Left ventricle myocardium inferior (tissue), 1 donor: ENCODE measurements at regions not wholly inside any gene's neighbourhood (a gene's known extent, or its start where the extent isn't known, plus 50 kb on each side); places are given as distances from the start of the nearest gene placed in this dataset.

Experiments
- DNase-seq: peaks from one replicate; pipeline ENCODE4 v3.0.0-alpha.2; 2020
- H3K27ac ChIP-seq: fragments of 200-600 bp; replicated peaks from 2 replicates; pipeline ENCODE4 v1.8.0; 2021
- H3K27me3 ChIP-seq: fragments of 200-600 bp; 2 replicates; pipeline ENCODE4 v1.8.0; 2021; ENCODE audit warnings: low read depth
- H3K36me3 ChIP-seq: fragments of 200-600 bp; 2 replicates; pipeline ENCODE4 v1.8.0; 2021
- H3K4me1 ChIP-seq: fragments of 200-600 bp; 2 replicates; pipeline ENCODE4 v1.8.0; 2021
- H3K4me3 ChIP-seq: fragments of 200-600 bp; 2 replicates; pipeline ENCODE4 v1.8.0; 2021; ENCODE audit warnings: mild to moderate bottlenecking, moderate library complexity
- H3K9me3 ChIP-seq: fragments of 200-600 bp; replicated peaks from 2 replicates; pipeline ENCODE4 v1.8.0; 2021
- CTCF ChIP-seq: fragments of 200-600 bp; IDR thresholded peaks from 2 replicates; pipeline ENCODE4 v1.8.0; 2021; ENCODE audit warnings: antibody characterized with exemption, mild to moderate bottlenecking, borderline replicate concordance
- intact Hi-C: fragments of 100-400 bp; cut with micrococcal nuclease; formaldehyde crosslinking; loops from one replicate; pipeline ENCODE4 v1.11.0; 2022
- donor health status: DM: no; HTN: yes; CAD: no; lungs with severe emphysema.

GRCh38 chr18:78679613-78680260 is 299.9 kb upstream of the SALL3 start:
- Histone ChIP-seq H3K36me3 (no peaks in the 10 kb centered on the region), H3K4me1 (no peaks in the 10 kb centered on the region), H3K4me3 (no peak overlapping the region), H3K27ac (no peak overlapping the region), H3K27me3 (peaks cover 40% of the 10 kb centered on the region), H3K9me3 (no peaks in the 10 kb centered on the region)
- intact Hi-C loops: no loop called here
- DNase-seq: no peak
- no peak for TF ChIP-seq CTCF

- no peak for DNase-seq
- no peaks in the 10 kb centered on the region for H3K36me3 ChIP-seq
Observed at GRCh38 chr18:78681396-78681795, 298.2 kb upstream of the SALL3 start.

GRCh38 chr18:78681934-78682333 is 297.7 kb upstream of the SALL3 start:
- intact Hi-C loops: no loop called here
- no peak overlapping the region for H3K4me3 ChIP-seq
- no peaks in the 10 kb centered on the region for H3K36me3 ChIP-seq
- no peak for DNase-seq
- no peak for TF ChIP-seq CTCF
- H3K4me1 ChIP-seq: no peaks in the 10 kb centered on the region
- H3K9me3 ChIP-seq: no peaks in the 10 kb centered on the region
- H3K27ac ChIP-seq: no peak overlapping the region
- peaks cover 52% of the 10 kb centered on the region for H3K27me3 ChIP-seq

More at GRCh38 chr18:78681396-78681795, 298.2 kb upstream of the SALL3 start:
- no peak overlapping the region for H3K4me3 ChIP-seq
- H3K27me3 ChIP-seq: peaks cover 51% of the 10 kb centered on the region
- TF ChIP-seq CTCF: no peak
- intact Hi-C loops: no loop called here
- no peaks in the 10 kb centered on the region for H3K9me3 ChIP-seq
- no peak overlapping the region for H3K27ac ChIP-seq
- H3K4me1 ChIP-seq: no peaks in the 10 kb centered on the region

GRCh38 chr18:78682716-78683115 is 296.9 kb upstream of the SALL3 start:
- Histone ChIP-seq H3K4me1 (no peaks in the 10 kb centered on the region), H3K36me3 (no peaks in the 10 kb centered on the region), H3K27me3 (peaks cover 52% of the 10 kb centered on the region), H3K9me3 (no peaks in the 10 kb centered on the region), H3K27ac (no peak overlapping the region), H3K4me3 (no peak overlapping the region)
- TF ChIP-seq CTCF: no peak
- intact Hi-C loops: no loop called here
- no peak for DNase-seq

GRCh38 chr18:78683191-78684010 is 296.2 kb upstream of the SALL3 start:
- TF ChIP-seq CTCF: no peak
- no peaks in the 10 kb centered on the region for H3K36me3 ChIP-seq
- no peak for DNase-seq
- H3K27me3 ChIP-seq: peaks cover 57% of the 10 kb centered on the region
- H3K4me3 ChIP-seq: no peak overlapping the region
- no peak overlapping the region for H3K27ac ChIP-seq
- H3K4me1 ChIP-seq: no peaks in the 10 kb centered on the region
- H3K9me3 ChIP-seq: no peaks in the 10 kb centered on the region
- intact Hi-C loops: no loop called here
